Urinary bladder (tissue), 3 donors: ENCODE measurements at regions not wholly inside any gene's neighbourhood (a gene's known extent, or its start where the extent isn't known, plus 50 kb on each side); places are given as distances from the start of the nearest gene placed in this dataset.
"Not testable (repeated sequence)": the region's sequence is repeated elsewhere in the genome, so short reads cannot be mapped to it uniquely, and the experiment has no call there.

Experiments used
- DNase-seq: peaks from one replicate; pipeline ENCODE4 v3.0.0-alpha.2; 2015; ENCODE audit errors: extremely low spot score
- H3K27ac ChIP-seq: one replicate; pipeline ENCODE4 v1.5.1; 2013; ENCODE audit warnings: low read depth, mild to moderate bottlenecking, moderate library complexity
- H3K36me3 ChIP-seq: one replicate; pipeline ENCODE4 v1.6.1; 2013; ENCODE audit warnings: mild to moderate bottlenecking, moderate library complexity; ENCODE audit not compliant: insufficient read depth
- H3K4me1 ChIP-seq: one replicate; pipeline ENCODE4 v1.6.1; 2013; ENCODE audit warnings: mild to moderate bottlenecking, moderate library complexity; ENCODE audit not compliant: insufficient read depth
- H3K4me3 ChIP-seq: one replicate; pipeline ENCODE4 v1.5.1; 2013; ENCODE audit warnings: low read depth, low read length
- WGBS: extraction: QIAGEN DNeasy Blood & Tissue Kit; methylation state at CpG from one replicate; pipeline ENCODE4 v1.1.7; 2013; 5-methylcytosine and 5-hydroxymethylcytosine counted together
- donor health status: healthy with polysubstance abuse.
- donor health status: healthy.

DNA sequence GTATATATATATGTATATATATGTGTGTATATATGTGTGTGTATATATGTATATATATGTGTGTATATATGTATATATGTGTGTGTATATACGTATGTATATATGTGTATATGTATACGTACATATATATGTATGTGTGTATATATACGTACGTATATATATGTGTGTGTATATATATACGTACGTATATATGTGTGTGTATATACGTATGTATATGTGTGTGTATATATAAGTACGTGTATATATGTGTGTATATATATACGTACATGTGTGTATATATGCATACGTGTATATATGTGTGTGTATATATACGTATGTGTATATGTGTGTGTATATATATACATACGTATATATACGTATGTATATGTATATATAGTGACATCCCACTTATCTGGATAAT, 154.4 kb downstream of the CDRT15L2 start:
- Histone ChIP-seq H3K27ac (no peak overlapping the region), H3K4me3 (no peak overlapping the region), H3K4me1 (no peaks in the 10 kb centered on the region), H3K36me3 (no peaks in the 10 kb centered on the region)
- DNase-seq, result no peak
- 90% methylated on average over 13 of the region's 13 CpGs for WGBS

DNA sequence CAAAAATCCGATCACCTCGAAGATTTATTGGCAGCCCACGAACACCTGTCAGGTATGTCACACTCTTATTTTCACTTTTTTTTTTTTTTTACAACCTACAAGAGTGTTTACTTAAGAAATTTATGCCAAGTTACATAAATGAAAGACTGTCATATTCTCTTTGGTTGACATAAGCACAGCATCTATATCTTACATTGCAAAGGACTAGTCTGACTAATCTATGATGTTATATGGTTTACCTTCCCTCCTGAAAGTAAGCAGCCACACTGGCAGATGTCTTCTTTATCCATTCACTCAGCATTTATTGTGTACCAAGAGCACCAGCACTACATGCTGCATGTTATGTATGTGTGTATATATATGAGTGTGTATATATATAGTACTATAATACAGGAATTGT, 156.3 kb downstream of the CDRT15L2 start:
- no peaks in the 10 kb centered on the region for H3K36me3 ChIP-seq
- 81% methylated on average over 3 of the region's 3 CpGs for WGBS
- H3K27ac ChIP-seq, result no peak overlapping the region
- H3K4me1 ChIP-seq, result no peaks in the 10 kb centered on the region
- DNase-seq, result no peak
- no peak overlapping the region for H3K4me3 ChIP-seq

DNA sequence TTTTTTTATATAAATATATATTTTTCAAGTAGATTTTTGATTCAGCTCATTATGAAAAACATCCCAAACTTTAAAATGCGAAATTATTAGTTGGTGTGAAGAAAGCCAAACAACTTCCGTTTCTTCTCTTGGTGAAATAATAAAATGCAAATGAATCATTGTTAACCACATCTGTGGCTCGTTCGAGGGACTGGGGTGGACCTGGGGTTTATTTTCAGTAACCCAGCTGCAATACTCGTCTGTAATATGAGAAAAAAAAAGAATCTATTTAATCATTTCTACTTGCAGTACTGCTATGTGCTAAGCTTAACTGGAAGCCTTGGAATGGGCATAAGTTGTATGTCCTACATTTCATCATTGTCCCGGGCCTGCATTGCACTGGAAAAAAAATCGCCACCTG, 158.1 kb downstream of the CDRT15L2 start:
- WGBS, result 77% methylated on average over 7 of the region's 7 CpGs
- not testable (repeated sequence) for H3K36me3 ChIP-seq, H3K4me1 ChIP-seq, H3K4me3 ChIP-seq, DNase-seq, H3K27ac ChIP-seq

DNA sequence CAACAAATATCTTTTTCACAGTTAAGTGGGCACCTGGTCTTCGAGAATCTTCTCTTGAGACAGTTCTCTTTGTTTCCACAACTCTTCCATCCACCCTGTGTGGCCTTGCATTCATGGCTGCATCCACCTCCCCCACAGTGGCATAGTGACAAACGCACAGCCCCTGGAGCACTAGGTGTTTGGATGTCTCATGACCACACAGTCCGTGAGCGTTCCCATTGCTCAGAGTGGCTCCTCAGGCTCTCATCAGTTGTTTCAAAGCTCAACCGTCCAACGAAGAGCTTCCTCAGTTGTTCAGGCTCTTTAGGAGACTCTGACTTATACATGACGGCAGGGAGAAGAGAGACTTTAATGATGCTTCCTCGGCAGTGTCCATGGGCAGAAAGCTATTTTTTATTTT, 191.6 kb downstream of the CDRT15L2 start:
- H3K36me3 ChIP-seq, result no peaks in the 10 kb centered on the region
- no peak overlapping the region for H3K27ac ChIP-seq
- DNase-seq, result no peak
- H3K4me1 ChIP-seq, result no peaks in the 10 kb centered on the region
- 87% methylated on average over 8 of the region's 8 CpGs for WGBS
- no peak overlapping the region for H3K4me3 ChIP-seq

DNA sequence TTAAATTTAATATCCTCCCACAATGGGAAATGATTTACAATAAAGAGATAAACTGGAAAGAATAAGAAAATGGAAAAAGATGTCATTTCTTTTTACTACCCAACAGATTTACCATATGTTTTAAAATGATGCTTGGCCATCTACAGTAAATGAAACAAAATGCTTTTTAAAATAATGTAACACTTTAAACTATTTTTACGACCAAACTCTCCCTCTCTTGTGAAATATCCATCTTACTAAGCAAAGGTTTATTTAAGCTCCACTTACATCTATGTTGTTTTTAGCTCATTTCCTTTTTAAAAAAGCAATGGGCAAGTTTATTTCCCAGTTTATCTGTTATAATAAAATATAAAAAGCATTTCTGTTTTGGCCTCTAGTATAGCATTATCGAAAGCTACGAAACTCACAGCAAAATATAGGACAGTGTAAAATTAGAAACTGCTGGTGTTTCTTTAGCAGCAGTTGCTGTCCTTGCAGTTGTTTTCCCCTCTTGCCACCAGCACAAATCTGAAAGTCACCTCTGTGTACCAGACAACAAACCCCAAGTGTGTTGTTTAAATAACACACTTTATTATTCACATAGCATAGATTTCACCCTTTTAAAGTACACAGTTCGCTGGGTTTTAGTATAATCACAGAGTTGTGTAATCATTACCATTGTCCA, 195.1 kb downstream of the CDRT15L2 start:
- H3K4me1 ChIP-seq, result no peaks in the 10 kb centered on the region
- H3K4me3 ChIP-seq, result no peak overlapping the region
- DNase-seq, result peak; percentile 6
- no peaks in the 10 kb centered on the region for H3K36me3 ChIP-seq
- no peak overlapping the region for H3K27ac ChIP-seq
- 50% methylated on average over 4 of the region's 4 CpGs for WGBS

DNA sequence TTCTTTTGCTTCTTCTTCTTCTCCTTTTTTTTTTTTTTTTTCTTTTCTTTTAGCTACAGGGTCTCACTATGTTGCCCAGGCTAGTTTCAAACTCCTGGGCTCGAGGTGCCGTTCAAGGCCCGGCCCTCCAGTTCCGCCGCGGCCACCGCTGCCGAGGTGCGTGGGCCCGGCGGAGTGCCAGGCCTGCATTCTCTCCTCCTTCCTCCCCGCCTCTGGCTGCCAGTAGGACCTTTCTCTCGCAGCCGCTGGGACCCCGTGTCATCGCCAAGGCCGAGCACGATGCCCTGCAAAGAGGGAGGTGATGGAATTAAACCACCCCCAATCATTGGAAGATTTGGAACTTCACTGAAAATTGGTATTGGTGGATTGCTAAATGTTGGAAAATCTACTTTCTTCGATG, 195.8 kb downstream of the CDRT15L2 start:
- H3K4me3 ChIP-seq, result no peak overlapping the region

DNA sequence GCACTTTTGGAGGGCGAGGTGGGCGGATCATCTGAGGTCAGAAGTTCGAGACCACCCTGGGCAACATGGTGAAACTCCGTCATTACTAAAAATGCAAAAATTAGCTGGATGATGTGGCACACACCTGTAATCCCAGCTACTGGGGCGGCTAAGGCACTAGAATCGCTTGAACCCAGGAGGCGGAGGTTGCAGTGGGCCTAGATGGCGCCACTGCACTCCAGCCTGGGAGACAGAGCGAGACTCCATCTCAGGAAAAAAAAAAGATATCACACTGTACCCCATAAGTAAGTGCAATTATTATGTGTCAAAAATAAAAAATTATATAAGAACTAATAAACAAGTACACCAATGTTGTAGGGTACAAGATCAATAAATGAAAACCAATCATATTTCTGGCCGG, 200.0 kb downstream of the CDRT15L2 start:
- DNase-seq, result no peak
- WGBS, result 92% methylated on average over 10 of the region's 10 CpGs

More for the DNA sequence above, 195.8 kb downstream of the CDRT15L2 start:
- no peak for DNase-seq
- Histone ChIP-seq H3K36me3 (no peaks in the 10 kb centered on the region), H3K27ac (no peak overlapping the region), H3K4me1 (no peaks in the 10 kb centered on the region)
- WGBS, result 95% methylated on average over 19 of the region's 19 CpGs

DNA sequence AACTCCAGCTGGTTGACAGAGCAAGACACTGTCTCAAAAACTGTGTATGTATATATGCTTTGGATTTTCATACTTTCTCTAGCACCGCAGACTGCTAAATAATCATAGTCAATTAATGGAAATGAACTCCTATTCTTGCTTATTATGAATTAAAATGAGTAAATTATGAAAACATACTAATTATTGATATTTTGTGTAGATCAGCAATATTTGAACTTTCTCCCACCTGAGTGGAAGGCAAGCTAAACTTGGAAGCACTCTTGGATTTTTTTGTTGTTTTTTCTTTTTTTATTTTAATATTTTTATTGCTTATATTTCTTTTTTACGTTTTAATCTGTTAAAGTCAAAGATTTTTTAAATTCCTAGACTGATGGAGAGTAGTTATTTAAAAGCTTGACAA, 201.7 kb downstream of the CDRT15L2 start:
- Histone ChIP-seq H3K36me3 (no peaks in the 10 kb centered on the region), H3K27ac (no peak overlapping the region), H3K4me3 (no peak overlapping the region), H3K4me1 (no peaks in the 10 kb centered on the region)
- no peak for DNase-seq
- 94% methylated on average over 2 of the region's 2 CpGs for WGBS

More for the DNA sequence above, 200.0 kb downstream of the CDRT15L2 start:
- H3K4me3 ChIP-seq, result no peak overlapping the region
- no peaks in the 10 kb centered on the region for H3K4me1 ChIP-seq
- H3K36me3 ChIP-seq, result no peaks in the 10 kb centered on the region
- H3K27ac ChIP-seq, result no peak overlapping the region

DNA sequence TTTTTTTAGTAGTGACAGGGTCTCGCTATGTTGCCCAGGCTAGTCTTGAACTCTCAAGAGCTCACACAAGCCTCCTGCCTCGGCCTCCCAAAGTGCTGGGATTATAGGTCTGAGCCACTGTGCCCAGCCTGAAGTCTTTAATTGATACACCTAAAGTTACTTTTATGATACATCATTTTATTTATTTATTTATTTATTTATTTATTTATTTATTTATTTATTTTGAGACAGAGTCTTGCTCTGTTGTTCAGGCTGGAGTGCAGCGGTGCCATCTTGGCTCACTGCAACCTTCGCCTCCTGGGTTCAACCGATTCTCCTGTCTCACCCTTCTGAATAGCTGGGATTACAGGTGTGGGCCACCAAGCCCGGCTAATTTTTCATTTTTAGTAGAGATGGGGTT, 202.3 kb downstream of the CDRT15L2 start:
- not testable (repeated sequence) for H3K4me3 ChIP-seq, H3K27ac ChIP-seq, H3K4me1 ChIP-seq, H3K36me3 ChIP-seq, DNase-seq
- WGBS, result 98% methylated on average over 6 of the region's 6 CpGs

DNA sequence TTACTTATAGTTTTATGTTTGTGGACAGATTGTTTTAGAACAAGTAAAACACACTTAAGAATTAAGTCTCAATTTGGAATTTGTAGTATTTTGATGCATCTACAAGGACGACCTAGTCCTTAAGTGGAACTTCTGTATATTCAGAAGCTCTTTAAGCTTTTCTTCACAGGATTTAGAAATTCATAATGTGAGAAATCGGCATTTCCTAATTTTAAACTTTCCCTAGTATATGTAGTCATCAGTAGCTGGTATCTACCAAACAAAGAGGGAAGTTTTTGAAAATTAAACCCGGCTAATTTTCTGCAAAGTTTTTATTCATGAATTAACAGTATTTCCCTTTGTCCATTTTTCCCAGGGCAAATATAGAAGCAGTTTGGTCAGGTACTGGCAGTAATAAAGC, 203.6 kb downstream of the CDRT15L2 start:
- H3K27ac ChIP-seq, result no peak overlapping the region
- no peak for DNase-seq
- H3K4me3 ChIP-seq, result no peak overlapping the region
- 92% methylated on average over 3 of the region's 3 CpGs for WGBS
- no peaks in the 10 kb centered on the region for H3K4me1 ChIP-seq
- no peaks in the 10 kb centered on the region for H3K36me3 ChIP-seq

DNA sequence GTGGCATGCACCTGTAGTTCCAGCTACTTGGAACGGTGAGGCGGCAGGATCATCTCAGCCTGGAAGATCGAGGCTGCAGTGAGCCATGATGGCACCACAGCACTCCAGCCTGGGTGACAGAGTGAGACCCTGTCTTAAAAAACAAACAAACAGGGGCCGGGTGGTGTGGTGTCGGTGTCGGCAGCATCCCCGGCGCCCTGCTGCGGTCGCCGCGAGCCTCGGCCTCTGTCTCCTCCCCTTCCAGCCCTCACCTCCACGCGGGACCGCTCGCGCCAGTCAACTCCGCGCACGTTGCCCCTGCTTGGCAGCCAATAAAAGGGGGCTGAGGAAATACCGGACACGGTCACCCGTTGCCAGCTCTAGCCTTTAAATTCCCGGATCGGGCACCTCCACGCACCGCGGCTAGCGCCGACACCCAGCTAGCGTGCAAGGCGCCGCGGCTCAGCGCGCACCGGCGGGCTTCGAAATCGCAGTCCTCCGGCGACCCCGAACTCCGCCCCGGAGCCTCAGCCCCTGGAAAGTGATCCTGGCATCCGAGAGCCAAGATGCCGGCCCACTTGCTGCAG, 204.7 kb downstream of the CDRT15L2 start:
- no peaks in the 10 kb centered on the region for H3K36me3 ChIP-seq
- no peak overlapping the region for H3K27ac ChIP-seq
- DNase-seq, result no peak
- H3K4me1 ChIP-seq, result no peaks in the 10 kb centered on the region
- 26% methylated on average over 48 of the region's 48 CpGs for WGBS
- no peak overlapping the region for H3K4me3 ChIP-seq

DNA sequence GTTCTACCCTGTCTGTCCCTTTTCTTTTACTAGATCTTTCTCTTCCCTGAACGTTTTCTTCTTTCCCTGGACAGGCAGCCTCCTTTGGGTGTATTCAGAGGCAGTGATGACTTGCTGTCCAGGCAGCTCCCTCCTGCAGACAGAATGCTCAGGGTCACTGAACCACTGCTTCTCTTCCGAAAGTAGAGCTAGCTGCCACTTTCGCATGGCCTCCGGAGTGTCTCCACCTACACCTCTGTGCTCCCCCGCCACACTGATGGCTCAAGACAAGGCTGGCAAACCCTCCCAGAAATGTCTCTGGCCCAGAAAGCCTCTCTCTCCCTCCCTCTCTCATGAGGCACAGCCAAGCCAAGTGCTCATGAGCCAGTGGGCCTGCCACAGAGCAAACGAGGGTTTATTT, 207.8 kb downstream of the CDRT15L2 start:
- 68% methylated on average over 6 of the region's 6 CpGs for WGBS
- DNase-seq, result no peak

DNA sequence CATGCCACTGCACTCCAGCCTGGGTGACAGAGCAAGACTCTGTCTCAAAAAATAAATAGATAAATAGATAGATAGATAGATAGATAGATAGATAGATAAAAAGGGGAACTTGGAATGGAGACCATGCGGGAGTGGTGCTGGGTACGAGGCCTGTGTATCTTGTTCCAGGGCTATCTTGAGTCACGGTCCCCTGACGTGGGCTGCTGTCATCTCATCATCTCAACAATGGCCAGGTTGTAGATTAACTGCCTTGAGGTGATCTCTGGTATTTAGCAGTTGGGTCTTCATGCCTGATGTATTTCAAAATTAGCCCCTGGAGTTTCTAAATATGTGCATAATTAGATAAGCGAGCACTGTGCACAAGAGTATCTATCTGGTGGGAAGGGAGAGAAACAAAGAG, 212.1 kb downstream of the CDRT15L2 start:
- Histone ChIP-seq H3K36me3 (no peaks in the 10 kb centered on the region), H3K4me1 (no peaks in the 10 kb centered on the region), H3K27ac (no peak overlapping the region), H3K4me3 (no peak overlapping the region)
- 93% methylated on average over 5 of the region's 5 CpGs for WGBS
- DNase-seq, result no peak

More for the DNA sequence above, 207.8 kb downstream of the CDRT15L2 start:
- Histone ChIP-seq H3K4me1 (no peaks in the 10 kb centered on the region), H3K36me3 (no peaks in the 10 kb centered on the region), H3K4me3 (no peak overlapping the region), H3K27ac (no peak overlapping the region)

DNA sequence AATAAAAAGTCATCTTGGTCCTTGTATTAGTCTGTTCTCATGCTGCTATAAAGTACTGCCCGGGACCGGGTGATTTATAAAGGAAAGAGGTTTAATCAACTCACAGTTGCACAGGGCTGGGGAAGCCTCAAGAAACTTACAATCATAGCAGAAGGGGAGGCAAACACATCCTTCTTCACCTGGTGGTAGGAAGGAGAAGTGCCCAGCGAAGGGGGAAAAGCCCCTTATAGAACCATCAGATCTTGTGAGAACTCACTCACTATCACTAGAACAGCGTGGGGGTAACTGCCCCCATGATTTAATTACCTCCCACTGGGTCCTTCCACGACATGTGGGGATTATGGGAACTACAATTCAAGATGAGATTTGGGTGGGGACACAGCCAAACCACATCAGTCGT, 215.0 kb downstream of the CDRT15L2 start:
- not testable (repeated sequence) for H3K4me1 ChIP-seq, H3K27ac ChIP-seq, DNase-seq, H3K36me3 ChIP-seq, H3K4me3 ChIP-seq
- WGBS, result 71% methylated on average over 6 of the region's 6 CpGs
